LNCAP (cell line): ENCODE measurements at regions not wholly inside any gene's neighbourhood (a gene's known extent, or its start where the extent isn't known, plus 50 kb on each side); places are given as distances from the start of the nearest gene placed in this dataset.

Source experiments
- TF ChIP-seq, protein P1 (sequence below): fragments of 450-650 bp; IDR thresholded peaks from 2 replicates; pipeline ENCODE4 v1.5.1; 2017; ENCODE audit warnings: mild to moderate bottlenecking

GRCh38 chr4:171601091-171601490, 212.1 kb upstream of the GALNTL6 start:
- TF ChIP-seq, protein P1, sequence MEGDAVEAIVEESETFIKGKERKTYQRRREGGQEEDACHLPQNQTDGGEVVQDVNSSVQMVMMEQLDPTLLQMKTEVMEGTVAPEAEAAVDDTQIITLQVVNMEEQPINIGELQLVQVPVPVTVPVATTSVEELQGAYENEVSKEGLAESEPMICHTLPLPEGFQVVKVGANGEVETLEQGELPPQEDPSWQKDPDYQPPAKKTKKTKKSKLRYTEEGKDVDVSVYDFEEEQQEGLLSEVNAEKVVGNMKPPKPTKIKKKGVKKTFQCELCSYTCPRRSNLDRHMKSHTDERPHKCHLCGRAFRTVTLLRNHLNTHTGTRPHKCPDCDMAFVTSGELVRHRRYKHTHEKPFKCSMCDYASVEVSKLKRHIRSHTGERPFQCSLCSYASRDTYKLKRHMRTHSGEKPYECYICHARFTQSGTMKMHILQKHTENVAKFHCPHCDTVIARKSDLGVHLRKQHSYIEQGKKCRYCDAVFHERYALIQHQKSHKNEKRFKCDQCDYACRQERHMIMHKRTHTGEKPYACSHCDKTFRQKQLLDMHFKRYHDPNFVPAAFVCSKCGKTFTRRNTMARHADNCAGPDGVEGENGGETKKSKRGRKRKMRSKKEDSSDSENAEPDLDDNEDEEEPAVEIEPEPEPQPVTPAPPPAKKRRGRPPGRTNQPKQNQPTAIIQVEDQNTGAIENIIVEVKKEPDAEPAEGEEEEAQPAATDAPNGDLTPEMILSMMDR = no peak

GRCh38 chr4:171599628-171600027, 213.6 kb upstream of the GALNTL6 start:
- TF ChIP-seq, protein P1 = no peak

- TF ChIP-seq, protein P1 = no peak
These were observed 218.9 kb upstream of the GALNTL6 start for GRCh38 chr4:171594293-171594692.

GRCh38 chr4:171590716-171591115, 222.5 kb upstream of the GALNTL6 start:
- TF ChIP-seq, protein P1 = no peak

DNA sequence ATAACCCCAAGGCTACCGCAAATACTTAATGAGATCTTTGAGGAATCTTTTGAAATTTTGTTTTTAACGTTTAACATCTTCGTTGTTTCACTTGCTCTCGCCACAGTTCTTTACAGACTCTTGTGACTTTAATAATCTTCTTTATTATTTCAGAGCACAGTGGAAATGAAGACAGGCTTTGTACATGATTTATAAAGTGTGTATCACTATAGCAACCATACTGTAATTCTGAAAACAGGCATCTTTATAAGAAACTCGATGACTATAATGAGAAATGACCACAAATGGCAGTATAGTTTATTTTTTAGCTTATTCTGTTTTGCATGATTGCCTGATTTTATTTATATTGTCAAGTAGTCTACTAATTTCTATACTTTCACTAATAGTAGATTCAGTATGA, 224.4 kb upstream of the GALNTL6 start:
- TF ChIP-seq, protein P1 = no peak

GRCh38 chr4:171588051-171588545, 225.1 kb upstream of the GALNTL6 start:
- TF ChIP-seq, protein P1 = no peak

GRCh38 chr4:171583790-171584189, 229.4 kb upstream of the GALNTL6 start:
- TF ChIP-seq, protein P1 = no peak

GRCh38 chr4:171582961-171583581, 230.1 kb upstream of the GALNTL6 start:
- TF ChIP-seq, protein P1 = no peak
